GM19240 (cell line): ENCODE measurements at regions not wholly inside any gene's neighbourhood (a gene's known extent, or its start where the extent isn't known, plus 50 kb on each side); places are given as distances from the start of the nearest gene placed in this dataset.
"Not testable (repeated sequence)": the region's sequence is repeated elsewhere in the genome, so short reads cannot be mapped to it uniquely, and the experiment has no call there.

Source experiments
- DNase-seq: peaks from one replicate; pipeline ENCODE4 v3.0.0; 2011; ENCODE audit warnings: low spot score; ENCODE audit not compliant: insufficient read length

DNA sequence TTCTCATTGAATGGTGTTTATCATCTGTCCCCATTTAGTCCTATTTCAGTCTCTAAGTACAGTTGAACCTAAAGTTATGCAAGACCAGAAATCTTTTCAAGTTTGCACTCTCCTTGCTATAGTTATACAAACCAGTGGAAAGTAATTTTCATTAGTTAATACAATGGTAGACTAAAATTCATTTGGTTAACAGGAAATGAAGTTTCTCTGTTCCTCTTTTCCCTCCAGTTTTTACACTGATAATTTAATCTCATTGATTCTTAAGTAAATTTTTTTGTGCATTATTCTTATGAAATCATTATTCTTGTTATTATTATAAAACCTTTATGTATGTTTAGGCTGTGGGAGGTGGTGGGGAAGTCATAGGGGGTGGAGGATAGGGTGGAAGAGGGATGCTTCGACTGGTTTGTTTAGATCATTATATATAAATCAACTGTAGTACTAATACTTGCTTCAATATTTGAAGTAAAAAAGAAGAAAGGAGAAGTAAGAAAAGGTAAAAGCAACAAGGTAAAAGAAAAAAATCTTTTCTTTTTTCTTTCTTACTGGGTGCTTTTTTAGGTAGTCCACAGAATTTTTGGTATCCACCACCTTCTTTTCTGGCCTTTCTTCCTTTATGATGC is 104.1 kb downstream of the GPR85 start:
- no peak for DNase-seq

DNA sequence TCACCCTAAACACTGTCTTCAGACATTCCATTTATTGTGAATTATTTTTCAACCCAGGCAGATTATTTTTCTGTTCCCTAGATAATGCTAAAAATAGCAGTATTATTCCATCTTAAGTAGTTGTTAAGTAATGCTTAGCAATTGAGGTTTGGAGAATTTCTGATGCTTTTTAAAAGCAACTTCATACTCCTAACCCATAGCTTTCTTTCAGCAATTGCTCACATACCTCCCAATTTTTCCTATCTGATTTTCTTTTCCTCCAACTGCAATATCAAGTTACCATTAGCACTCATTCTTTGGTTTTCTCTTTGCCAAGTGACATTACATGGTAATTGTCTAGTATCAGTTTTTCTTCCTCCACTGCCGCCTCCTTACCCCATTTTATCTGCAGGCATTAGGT is 104.7 kb downstream of the GPR85 start:
- no peak for DNase-seq

DNA sequence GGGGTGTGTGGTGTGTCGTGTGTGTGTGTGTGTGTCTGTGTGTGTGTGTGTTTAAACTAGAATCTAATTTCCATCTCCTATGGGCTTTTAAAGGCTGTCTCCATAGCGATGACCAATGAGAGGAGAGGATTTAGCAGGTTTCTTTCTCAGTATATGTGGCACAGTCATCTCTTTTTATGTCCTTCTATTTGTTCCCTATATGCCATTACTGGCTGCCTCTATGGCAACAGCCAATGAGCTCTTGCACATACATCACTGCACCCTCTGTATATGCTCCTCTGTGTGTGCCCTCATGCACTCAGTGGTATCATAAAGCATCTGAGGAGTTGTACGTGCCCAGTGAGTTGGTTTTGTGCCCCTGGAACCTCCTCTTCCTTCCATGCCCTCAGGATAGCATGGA is 107.6 kb downstream of the GPR85 start:
- DNase-seq: not testable (repeated sequence)

DNA sequence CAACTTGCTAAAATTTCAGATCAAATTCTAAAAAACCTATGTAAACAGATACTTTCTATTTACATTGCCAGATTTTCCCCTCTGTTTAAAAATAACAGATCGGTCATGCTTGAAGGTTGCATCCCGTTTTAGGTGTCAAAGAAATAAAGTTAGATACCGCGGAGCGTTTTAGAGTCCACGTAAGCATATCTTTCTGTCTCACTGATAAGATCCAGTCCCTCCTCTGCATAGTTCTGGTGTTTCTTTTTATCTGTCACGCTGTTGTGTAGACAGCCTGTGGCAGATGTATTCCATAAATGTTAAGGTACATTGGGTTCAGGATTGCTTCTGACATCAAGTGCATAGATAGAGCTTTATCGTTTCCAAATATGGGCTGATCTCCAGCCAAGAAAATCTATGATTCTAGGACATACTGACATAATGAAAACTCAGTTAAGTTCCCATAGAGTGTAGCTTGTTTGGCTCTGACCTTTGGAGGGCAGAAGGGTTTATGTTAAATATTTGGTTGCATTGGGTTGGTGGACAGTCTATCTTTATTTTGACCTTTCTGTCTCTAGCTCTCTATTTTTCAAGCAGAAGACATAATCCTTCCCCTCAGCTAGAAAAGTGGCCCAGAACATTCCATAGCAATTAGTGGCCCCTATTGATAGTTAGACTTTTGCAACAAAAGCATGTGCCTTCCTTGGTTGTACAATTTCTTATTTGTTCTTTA is 109.2 kb downstream of the GPR85 start:
- not testable (repeated sequence) for DNase-seq

DNA sequence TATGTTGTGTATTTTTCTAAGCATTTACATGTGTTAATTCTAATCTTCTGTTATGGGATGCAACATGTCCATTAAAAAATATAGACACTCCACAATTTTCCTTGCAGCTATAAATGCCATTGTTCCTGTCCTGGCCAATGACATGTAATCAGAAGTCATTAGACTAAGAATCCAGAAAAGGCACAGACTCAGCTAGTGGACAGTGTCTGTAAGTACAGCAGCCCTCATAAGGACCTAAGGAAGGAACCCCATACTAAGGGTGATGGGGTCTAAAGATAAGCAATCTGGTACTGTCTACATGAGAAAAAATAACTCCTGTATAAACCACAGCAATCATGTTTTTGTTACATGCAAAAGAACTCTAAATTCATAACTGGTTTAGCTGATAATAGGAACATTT is 115.9 kb downstream of the GPR85 start:
- DNase-seq: no peak

DNA sequence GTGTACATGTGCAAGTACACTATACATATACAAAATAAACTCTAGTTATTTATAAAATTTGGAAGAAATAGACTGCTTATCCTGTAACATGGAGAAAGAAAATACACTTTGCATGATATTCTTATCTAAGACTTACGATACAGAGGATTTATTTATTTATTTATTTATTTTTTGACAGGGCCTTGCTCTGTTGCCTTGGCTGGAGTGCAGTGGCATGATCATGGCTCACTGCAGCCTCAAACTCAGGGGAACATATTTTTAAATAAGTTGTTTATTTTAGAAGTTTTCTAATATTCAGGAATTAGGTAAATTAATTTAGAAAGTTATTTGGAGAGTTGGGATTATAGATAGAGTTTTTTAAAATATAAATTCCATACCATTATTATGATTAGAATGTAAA is 116.7 kb downstream of the GPR85 start:
- DNase-seq: no peak

DNA sequence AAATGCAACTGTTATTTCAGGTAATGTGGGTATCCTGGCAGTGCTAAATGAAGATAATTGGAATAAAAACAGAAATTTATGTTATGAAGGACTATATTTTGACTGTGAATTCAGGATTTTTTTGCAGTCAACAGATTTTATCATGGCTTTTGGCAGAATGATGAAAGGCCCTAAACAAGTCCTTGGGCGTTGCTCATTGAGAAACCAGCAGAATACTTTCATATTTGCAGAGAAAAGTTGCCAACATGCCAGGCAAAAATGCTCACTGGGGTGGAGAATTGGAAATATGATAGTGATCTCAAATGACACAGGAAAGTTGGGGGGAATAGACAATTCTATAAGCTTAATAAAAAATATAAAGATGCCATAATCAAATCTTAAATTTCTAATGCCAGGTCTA is 121.1 kb downstream of the GPR85 start:
- no peak for DNase-seq

DNA sequence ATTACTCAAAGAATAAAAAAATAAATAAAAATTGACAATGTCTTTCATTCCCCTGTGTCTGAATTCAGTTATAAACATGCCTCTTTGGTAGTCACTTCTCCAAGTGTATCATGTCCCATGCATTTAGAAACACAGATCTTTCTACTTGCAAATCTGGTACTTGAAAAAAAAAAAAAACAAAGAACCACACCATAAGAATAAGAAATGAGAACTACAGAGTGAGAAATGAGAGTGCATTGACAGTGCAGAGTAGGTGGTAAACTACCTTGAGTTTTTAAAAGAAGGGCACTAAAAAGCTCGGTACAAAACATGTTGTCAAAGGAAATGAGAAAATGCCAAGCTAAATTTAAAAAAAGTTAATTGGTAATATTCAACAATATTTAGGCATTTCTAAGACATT is 123.0 kb downstream of the GPR85 start:
- no peak for DNase-seq

DNA sequence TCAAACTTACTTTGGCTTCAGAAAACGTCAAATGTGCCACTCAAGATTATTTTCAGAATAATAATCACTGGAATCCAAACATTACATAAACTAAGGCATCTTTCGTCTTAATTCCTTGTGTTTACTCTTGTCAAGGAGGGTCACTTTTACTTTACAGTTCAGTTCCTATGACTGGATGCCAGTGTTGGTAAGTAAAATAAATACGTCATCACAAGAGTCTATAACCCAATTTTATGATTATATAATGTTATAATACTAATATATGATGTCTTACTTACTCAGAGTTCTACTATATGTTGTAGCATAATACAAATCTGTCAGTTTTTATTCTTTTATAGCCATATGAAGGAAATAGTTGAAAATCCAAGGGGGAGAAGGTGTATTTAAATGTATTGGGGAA is 123.8 kb downstream of the GPR85 start:
- no peak for DNase-seq

DNA sequence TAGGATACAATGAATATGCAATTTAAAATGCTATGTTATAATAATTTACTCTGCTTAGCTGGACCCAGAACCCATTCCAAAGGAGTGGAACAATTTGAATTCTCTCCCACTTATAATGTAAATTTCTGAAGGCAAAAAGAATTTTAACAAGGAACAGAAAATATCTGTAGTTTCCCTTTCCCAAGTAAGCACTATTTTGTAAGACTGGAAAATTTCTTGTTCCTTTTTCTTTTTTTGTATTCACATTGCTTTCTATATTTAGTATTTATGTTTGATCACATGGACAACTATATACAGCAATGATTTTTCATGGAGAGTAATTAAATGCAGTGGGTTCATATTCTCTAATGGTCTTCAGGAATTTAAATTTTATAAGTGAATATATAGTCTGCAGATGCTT is 127.4 kb downstream of the GPR85 start:
- no peak for DNase-seq

DNA sequence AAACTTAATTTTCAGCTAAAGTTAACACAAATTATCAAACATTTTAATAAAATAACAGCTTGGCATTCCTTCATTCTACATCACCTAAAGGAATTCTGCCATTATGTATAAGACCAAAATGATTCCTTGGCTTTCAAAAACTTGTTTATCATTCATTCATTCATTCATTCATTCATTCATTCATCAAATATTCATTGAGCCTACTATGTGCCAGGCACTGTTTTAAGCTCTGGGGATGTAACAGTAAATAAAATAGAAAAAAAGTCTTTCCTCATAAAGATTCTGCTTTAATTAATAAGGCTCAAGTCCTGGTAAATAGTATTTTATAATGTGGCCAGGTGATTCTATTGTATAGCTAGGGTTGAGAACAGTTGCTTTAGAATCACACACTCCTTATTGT is 127.9 kb downstream of the GPR85 start:
- no peak for DNase-seq

DNA sequence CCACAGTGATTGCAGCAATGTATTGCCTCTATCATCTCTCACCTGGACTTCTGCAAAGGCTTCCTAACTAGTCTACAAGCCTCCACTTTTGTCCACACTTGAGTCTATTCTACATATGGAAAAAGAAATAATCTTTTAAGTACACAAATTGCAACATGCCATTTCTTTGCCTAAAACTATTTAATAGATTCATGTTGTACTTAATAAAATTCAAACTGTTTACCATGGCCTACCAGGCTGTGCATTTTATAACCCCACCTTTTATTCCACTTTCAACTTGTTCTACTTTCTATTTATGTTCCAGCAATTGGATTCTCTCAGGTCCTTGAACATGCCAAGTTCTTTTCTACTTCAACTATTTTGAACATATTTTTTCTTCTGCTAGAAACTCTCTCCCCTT is 128.7 kb downstream of the GPR85 start:
- no peak for DNase-seq

DNA sequence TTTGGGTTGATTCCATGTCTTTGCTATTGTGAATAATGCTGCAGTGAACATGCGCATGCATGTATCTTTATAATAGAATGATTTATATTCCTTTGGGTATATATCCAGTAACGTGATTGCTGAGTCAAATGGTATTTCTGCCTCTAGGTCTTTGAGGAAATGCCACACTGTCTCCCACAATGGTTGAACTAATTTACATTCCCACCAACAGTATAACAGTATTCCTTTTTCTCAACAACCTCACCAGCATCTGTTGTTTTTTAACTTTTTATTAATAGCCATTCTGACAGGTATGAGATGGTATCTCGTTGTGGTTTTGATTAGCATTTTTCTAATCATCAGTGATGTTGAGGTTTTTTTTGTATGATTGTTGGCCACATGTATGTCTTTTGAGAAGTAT is 133.6 kb downstream of the GPR85 start:
- DNase-seq: not testable (repeated sequence)

DNA sequence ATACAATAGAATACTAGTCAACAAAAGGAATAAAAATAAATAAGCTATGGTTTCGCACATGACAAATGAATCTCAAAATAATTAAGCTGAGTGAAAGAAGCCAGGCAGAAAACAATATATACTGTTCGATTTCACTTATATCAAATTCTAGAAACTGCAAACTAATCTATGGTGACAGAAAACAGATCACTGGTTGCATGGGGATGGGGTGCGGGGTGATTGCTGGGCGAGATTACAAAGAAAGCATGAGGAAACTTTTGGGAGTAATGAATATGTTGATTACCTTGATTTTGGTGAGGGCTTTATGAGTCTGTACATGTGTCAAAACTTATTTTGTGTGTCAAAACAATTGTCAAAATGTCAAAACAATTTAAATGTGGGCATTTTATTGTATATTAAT is 135.6 kb downstream of the GPR85 start:
- no peak for DNase-seq

DNA sequence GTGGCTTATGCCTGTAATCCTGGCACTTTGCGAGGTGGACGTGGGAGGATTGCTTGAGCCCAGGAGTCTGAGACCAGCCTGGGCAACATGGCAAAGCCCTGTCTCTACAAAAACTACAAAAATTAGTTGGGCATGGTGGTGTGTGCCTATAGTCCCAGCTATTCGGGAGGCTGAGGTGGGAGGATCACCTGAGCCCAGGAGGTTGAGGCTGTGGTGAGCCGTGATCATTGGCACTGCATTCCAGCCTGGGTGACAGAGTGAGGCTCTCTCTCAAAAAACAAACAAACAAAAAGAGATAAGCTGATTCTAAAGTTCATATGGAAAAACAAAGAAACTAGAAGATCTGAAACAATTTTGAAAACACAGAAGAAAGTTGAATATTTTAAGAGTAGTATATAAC is 136.9 kb downstream of the GPR85 start:
- DNase-seq: not testable (repeated sequence)

DNA sequence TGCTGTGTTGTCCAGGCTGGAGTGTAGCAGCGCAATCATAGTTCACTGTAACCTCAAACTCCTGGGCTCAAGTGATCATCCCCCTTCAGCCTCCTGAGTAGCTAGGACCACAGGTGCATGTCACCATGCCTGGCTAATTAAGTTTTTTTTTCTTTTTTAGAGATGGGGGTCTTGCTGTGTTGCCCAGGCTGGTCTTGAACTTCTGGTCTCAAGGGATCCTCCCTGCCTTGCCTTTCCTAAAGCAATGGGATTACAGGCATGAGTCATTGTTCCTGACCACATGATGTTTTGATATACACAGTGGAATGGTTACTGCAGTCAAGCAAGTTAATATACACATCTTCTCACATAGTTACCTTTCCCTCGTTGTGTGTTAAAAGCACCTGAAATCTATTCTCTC is 140.3 kb downstream of the GPR85 start:
- no peak for DNase-seq

DNA sequence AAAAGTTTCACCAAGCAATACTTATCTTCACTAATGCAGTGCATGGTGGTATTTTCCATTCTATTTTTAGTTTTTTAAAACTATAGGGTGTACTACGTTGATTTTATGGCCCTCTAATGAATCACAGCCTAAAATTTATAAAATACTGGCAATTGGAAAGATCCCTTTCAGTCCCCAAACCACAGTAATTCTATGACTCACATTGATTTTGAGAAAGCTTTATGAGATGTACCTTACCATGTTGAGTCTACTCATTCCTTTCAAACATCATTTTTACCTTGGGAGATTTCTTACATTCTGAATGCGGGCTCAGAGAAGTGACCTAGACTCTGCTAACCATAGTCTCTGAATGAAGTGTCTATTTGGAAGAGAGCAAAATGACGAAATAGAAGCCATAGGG is 141.6 kb downstream of the GPR85 start:
- DNase-seq: no peak

DNA sequence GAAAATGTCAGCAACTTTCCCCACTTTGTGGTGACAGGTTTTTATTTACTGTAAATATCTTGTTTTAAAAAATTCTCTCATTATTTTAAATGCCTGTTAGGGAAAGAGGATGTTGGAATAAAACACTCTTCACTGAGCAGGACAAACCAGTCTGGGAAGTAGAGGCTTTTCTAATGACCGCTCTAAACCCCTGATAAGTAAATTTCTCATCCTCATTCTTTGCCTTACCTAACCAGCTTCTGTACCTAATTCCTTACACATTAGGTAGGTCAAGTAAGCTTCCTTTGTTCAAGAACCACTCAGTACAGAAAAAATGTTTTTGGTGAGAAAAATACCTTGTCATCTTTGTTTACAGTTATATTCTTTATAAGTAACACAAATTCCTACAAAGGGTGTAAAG is 143.6 kb downstream of the GPR85 start:
- no peak for DNase-seq

DNA sequence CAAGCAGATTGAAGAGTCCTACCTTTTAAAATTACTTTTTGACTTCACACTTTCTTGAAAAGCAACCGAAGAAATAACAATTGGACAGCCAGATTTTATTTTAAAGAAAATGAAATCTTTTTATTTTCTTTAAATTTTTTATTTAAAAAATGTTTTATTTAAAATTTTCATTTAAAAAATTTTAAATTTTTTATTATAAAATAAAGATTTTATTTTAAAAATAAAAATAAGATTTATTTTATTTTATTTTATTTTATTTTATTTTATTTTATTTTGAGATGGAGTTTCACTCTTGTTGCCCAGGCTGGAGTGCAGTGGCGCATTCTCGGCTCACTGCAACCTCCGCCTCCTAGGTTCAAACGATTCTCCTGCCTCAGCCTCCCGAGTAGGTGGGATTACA is 144.5 kb downstream of the GPR85 start:
- DNase-seq: not testable (repeated sequence)

DNA sequence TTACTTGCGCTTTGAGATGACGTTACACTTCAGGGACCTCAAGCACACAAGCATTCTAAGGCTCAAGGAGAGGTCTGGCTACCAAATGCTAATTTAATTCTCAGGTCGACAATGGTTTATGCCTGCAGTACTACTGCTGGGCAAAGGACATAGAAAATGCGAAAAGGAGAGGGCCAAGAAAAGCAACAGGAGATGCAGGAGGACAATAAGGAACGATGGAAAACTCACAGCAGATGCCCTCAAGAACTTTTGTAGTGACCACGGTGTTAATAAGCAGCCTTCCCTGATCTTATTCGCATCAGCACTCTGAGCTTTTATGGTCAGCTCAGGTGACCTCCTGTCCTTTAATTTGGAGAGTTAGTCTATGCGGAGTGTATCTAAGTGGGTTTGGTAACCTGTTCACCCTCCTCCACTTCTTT is 146.3 kb downstream of the GPR85 start:
- DNase-seq: no peak

DNA sequence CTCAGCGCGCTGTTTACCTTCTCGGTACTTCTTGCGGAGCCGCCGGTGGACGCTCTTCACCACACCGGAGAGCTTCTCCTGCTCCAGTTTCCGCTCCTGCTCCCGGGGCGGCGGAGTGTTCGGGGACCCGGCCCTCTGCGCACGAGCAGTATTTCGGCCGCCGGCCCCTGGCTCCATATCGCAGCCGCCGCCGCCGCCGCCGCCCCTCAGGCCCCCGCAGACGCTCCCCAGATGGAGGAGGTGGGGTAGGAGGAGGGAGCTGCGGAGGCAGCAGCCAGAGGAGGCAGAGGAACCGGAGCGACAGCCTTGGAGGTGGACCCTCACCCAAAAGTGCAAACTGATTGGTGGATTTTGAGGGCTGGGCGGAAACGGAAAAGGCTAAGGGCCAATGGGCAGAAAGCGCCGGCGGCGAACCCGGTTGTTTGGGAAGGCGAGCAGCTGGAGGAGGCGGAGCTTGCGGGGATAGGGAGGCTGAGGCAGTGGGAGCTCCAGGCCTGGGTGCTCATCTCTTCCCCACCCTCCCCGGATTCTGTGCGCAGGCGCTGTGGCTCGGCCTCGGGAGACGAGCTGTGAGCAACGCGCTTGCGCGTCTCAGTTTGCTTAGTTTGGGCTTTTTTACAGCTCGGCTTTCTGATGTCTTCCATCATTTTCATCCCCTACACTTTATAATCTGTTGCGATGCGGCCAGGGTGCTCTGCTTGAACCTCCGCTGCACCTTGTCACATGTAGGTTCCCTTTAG is 146.9 kb downstream of the GPR85 start:
- peak; percentile 68 for DNase-seq

DNA sequence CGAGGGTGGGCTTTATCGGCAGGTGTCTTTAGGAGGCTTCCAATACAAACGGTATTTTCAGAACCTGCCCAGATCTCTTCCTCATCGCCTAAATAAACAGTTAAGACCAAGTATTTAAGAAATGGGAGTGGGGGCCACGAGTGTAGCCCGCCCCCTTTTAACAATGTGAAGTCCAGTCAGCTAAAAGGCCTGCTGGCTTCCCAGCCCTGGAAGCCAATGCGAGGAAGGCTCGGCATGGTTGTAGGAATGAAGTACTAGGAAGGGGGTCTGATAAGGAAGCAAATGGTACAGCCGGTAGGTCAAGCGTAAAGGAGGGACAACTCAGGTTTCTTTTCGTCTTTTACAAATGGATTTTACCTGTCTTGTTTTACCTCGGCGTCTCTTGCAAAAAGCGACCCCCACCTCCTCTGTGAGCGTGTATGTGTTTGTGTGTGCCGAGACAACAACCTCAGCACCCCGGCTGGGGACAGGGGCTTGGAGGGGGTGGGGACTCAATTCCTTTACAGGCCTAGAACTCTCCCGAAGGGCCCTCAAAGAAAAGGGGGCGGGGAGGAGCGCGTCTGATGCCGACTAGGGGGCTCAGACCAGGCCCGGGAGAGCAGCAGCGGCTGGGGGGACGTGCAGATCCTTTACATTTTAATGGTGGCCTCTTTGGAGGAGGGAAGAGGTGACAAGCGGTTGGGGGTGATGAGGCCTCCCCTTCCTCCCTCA is 147.6 kb downstream of the GPR85 start:
- no peak for DNase-seq
